RKO (cell line): ENCODE measurements at regions not wholly inside any gene's neighbourhood (a gene's known extent, or its start where the extent isn't known, plus 50 kb on each side); places are given as distances from the start of the nearest gene placed in this dataset.
A peak's percentile ranks its signal among the peaks of the same experiment; 100 is the strongest.
"Not testable (repeated sequence)": the region's sequence is repeated elsewhere in the genome, so short reads cannot be mapped to it uniquely, and the experiment has no call there.

Experiments
- DNase-seq: peaks from one replicate; pipeline ENCODE4 v3.0.0-alpha.2; 2016; ENCODE audit warnings: low spot score

GRCh38 chr4:163077680-163078079 lies 89.0 kb downstream of the NAF1 start:
- no peak for DNase-seq

GRCh38 chr4:163072222-163072621 lies 94.5 kb downstream of the NAF1 start:
- DNase-seq: peak; percentile 35

GRCh38 chr4:163071308-163071707 lies 95.4 kb downstream of the NAF1 start:
- no peak for DNase-seq

GRCh38 chr4:163070023-163070422 lies 96.7 kb downstream of the NAF1 start:
- no peak for DNase-seq

DNA sequence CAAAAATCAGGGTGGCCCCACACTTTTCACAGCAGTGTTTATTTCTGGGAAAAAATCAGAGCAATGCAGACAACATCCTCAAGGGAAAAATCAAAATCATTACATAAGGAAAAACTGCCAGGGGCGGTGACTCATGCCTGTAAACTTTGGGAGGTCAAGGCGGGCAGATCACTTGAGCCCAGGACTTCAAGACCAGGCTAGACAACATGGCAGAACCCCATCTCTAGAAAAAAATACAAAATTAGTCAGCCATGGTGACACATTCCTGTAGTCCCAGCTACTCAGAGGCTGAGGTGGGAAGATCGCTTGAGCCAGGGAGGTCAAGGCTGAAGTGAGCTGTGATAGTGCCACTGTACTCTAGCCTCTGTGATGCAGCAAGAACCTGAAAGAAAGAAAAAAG lies 102.8 kb downstream of the NAF1 start:
- peak; percentile 59 for DNase-seq

GRCh38 chr4:163048447-163048846 lies 118.2 kb downstream of the NAF1 start:
- peak; percentile 65 for DNase-seq

DNA sequence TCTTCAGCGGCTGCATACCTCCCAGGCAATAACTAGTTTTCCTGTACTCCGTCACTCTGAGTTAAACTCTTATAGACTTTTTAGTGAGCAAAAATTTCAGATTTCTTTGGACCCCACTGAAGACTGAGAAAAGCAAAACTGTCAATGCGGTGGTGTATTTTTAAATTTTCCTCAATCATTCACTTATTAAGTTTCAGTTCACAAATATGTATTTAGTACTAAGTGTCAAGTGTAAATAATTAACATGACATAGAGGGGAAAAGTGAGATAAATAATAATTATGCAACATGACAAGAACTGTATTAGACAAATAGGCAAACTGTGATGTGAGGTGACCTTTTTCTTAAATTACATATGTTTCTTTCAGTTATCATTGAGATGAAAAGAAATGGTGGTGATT lies 124.4 kb downstream of the NAF1 start:
- no peak for DNase-seq

DNA sequence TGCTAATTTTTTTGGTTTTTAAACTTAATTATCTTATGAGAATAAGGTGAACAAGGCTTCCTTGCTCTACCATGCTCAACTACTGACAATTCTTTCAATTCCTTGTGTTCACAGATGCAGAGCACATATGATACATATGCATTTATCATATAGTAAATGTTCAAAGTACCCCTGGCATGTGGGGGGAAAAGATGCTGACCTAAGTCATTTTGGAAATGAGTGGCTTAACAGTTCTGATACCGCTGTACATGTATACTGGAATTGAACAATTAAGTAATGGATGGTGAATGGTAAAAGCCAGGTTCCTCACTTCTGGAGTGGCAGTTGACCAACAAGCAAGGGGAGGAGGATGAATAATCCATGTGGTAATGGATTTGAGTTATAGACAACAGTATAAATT lies 149.6 kb downstream of the NAF1 start:
- no peak for DNase-seq

DNA sequence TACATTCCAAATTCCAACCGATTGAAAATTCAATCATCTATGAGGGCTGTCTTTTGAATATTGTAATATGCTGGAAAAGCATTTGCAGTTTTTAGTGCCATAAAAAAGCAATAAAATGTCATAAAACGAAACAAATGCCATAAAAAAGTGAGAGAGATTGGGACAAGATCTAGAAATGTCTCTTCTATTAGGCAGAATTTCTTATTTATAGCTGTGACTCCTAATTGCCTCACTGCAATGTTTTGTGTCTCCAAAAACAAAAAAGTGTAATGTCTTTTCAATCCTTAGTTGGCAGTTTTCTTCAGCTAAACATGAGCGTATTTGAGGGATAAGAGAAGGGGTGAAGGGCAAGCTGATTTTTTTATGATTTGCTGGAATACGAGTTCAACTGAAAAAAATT lies 153.9 kb downstream of the NAF1 start:
- DNase-seq: no peak

DNA sequence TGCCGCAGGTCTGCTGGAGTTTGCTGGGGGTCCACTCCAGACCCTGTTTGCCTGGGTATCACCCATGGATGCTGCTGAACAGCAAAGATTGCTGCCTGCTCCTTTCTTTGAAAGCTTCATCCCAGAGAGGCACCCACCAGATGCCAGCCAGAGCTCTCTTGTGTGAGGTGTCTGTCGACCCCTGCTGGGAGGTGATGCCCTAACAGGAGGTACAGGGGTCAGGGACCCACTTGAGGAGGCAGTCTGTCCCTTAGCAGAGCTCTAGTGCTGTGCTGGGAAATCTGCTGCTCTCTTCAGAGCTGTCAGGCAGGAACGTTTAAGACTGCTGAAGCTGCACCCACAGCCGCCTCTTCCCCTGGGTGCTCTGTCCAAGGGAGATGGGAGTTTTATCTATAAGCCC lies 162.7 kb downstream of the NAF1 start:
- DNase-seq: no peak

DNA sequence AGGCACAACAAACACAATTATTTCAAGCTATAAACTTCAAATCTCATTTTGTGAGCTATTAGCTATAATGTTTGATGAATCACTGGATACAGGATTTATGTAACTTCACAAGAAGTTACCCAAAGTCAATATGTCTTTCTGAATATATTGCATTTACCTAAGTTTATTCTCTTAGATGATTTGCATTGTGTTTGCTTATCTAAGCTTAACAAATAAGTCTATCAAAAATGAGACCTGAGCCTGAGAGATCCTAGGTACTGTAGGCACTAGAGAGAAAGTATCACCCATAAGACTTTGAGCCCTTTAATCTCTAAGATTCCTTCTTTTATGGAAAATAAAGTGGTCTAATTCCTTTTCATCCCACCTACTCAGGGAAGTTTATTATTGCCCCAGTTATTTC lies 178.2 kb downstream of the NAF1 start:
- DNase-seq: no peak

GRCh38 chr4:162985131-162985530 lies 181.6 kb downstream of the NAF1 start:
- no peak for DNase-seq

DNA sequence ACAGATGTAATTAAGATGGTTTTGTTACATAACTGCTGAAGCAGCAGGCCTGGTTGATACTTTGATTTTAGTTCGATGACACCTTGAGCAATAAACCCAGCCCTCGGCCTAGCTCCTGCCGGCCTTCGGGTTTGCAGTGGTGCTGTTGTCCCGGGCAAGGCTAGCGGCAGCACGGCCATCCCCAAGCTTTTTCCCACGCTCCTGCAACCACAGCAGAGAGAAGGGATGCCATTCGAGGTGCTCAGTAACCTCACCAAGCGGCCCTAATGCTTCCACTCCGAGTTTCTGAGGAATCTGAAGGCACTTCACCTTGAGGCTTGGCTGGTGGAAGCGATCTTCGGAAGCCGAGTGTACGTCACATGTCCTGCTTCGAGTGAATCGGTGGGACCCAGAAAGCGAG lies 182.1 kb downstream of the NAF1 start:
- no peak for DNase-seq

- DNase-seq: no peak
These were observed 184.9 kb downstream of the NAF1 start for GRCh38 chr4:162981823-162982222.

DNA sequence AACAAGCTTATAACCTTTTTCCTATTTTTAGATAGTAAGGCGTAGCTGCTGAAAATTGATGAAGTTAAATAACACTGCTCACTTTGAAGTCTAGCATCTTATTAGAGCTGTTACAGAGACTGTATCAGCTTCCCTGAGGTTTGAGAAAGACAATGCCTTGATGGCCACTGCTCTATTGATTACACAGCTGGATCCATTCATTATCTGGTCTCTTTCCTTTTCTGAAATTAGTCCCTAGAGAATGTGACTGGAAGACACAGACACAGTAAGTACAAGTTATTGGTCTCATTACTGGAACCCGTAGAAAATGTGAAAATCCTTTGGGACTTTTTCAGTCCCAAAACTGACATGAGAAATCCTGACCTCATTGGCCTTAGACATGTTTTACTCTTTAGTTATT lies 188.3 kb downstream of the NAF1 start:
- DNase-seq: no peak

- no peak for DNase-seq
These were observed 188.9 kb downstream of the NAF1 start for GRCh38 chr4:162977788-162978187.

DNA sequence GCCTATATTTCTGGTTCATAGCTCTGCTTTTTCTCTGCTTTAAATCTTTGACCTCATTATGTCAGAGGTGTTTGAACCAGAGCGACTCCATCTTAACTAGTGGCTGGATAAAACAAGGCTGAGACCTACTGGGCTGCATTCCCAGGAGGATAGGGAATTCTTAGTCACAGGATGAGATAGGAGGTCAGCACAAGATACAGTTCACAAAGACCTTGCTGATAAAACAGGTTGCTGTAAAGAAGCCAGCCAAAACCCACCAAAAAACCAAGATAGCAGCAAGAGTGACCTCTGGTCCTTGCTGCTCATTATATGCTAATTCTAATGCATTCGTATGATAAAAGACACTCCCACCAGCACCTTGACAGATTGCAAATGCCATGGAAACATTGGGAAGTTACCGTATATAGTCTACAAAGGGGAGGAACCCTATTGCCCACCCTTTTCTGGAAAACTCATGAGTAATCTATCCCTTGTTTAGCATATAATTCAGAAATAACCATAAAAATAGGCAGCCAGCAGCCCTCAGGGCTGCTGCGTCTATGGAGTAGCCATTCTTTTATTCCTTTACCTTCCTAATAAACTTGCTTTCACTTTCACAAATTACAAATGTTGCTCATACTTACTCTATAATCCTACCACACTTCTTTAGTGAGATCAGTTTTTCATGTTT lies 193.9 kb downstream of the NAF1 start:
- DNase-seq: no peak

DNA sequence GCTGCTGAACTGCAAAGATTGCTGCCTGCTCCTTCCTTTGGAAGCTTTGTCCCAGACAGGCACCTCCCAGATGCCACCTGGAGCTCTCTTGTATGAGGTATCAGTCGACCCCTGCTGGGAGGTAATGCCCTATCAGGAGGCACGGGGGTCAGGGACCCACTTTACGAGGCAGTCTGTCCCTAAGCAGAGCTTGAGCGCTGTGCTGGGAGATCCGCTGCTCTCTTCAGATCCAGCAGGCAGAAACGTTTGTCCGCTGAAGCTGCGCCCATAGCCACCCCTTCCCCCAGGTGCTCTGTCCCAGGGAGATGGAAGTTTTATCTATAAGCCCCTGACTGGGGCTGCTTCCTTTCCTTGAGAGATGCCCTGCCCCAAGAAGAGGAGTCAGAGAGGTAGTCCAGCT lies 197.5 kb downstream of the NAF1 start:
- no peak for DNase-seq

DNA sequence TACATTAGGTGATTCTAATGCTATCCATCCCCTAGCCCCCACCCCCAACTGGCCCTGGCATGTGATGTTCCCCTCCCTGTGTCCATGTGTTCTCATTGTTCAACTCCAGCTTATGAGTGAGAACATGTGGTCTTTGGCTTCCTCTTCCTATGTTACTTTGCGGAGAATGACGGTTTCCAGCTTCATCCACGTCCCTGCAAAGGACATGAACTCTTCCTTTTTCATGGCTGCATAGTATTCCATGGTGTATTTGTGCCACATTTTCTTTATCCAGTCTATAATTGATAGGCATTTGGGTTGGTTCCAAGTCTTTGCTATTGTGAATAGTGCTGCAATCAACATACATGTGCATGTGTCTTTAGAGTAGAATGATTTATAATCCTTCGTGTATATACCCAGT lies 200.7 kb downstream of the NAF1 start:
- not testable (repeated sequence) for DNase-seq

- peak; percentile 23 for DNase-seq
These were observed 207.6 kb downstream of the NAF1 start for GRCh38 chr4:162959046-162959445.

DNA sequence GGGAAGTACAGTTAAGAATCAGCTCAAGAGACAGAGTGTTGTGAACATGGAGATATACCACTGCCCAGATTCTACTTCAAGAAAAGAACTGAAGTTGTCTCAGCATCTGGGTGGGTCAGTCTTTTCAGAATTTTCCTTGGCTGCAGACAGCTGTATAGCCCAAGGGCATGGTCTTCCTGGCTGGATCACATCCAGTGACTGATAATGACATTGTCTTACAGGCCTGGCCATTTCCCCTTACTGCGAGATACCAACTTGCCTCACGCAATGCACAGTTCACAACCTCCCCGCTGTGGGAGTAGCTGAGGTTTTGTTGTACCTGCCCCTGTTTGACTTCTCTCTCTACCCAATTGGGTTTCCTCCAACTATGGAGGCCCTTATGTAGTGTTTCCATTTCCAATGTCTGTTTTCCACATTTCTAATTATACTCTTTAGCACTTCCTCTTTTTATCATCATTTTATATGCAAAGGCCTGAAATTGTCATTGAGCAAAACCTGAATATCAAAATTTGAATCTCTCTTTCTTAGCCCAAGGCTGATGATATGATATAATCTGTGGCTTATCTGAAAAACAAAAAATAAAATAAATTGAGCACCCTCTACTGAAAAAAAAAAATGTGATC lies 209.1 kb downstream of the NAF1 start:
- DNase-seq: no peak

DNA sequence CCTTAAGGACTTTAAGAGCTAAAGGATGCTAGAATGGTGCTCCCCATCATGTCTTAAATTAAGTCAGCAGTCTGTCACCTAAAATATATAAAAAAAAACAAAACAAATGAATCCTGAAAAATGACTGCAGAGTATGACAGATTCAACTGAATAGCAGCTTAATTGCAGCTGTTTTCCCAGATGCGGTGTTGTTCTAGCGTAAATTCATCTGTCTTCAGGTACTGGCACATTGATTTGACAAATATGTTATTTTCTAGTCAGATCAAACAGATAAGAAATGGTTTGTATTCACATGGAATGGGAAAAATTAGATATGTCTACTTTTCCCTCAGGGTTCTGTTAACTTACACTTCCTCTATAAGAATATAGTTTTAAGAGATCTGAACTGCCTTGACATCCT lies 211.7 kb downstream of the NAF1 start:
- no peak for DNase-seq

DNA sequence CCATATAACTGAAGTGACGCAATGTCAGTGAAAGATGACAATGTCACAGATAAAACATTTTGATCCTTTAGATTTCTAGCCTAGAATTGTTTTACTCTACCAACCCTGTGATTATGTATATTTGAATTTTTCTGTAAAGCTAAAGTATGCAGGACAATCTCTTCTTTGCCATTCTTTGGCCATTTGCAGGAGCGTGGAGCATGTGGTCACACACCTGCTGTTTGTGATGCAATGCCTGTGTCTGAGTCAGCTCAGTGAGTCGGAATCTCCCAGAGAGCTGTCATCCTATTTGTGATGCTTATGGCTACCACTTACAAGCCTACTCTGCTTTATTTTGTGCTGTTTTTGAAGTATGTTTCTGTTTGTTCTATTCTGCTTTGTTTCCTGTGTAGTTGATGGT lies 214.5 kb downstream of the NAF1 start:
- peak; percentile 66 for DNase-seq

DNA sequence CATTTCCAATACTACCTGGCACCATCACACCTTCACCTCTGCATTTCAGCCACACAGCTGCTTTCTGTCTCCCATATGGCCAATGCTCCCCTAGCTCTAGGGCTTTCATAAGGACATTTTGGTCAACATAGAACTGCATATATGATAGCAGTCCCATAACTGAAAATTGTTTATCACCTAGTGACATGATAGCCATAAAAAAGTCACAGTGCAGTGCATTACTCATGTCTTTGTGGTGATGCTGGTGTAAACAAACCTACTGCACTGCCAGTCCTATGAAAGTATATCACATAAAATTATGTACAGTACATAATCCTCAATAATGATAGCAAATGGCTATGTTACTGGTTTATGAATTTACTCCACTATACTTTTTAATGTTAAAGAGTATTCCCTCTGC lies 221.0 kb downstream of the NAF1 start:
- DNase-seq: no peak
